Neutrophil (primary cell): ENCODE measurements at regions not wholly inside any gene's neighbourhood (a gene's known extent, or its start where the extent isn't known, plus 50 kb on each side); places are given as distances from the start of the nearest gene placed in this dataset.

Source experiments
- H3K27ac ChIP-seq: fragments of 200-600 bp; sonication (generic); 2 replicates; pipeline ENCODE4 v1.5.1; 2016; ENCODE audit warnings: mild to moderate bottlenecking, moderate library complexity
- H3K27me3 ChIP-seq: fragments of 200-600 bp; sonication (generic); 2 replicates; pipeline ENCODE4 v1.6.0; 2016; ENCODE audit warnings: mild to moderate bottlenecking
- H3K36me3 ChIP-seq: fragments of 200-600 bp; sonication (generic); 2 replicates; pipeline ENCODE4 v1.5.1; 2017
- H3K4me1 ChIP-seq, 2 experiments: fragments of 200-600 bp in 1 of 2; sonication (generic) in 1 of 2; 1 replicate in 1 of 2; 2 replicates in 1 of 2; pipeline versions ENCODE4 v1.5.1 to v1.6.1; 2013 to 2016; ENCODE audit warnings: low read depth in 1 of 2, low read length in 1 of 2, mild to moderate bottlenecking in 1 of 2, moderate library complexity in 1 of 2; ENCODE audit not compliant: control insufficient read depth in 1 of 2, insufficient read depth in 1 of 2
- H3K4me3 ChIP-seq, 2 experiments: fragments of 200-600 bp in 1 of 2; sonication (generic) in 1 of 2; 1 replicate in 1 of 2; 2 replicates in 1 of 2; pipeline ENCODE4 v1.5.1; 2013 to 2016; ENCODE audit warnings: low read depth in 1 of 2, low read length in 1 of 2, mild to moderate bottlenecking in 1 of 2, moderate library complexity in 1 of 2
- H3K9me3 ChIP-seq: fragments of 200-600 bp; sonication (generic); 2 replicates; pipeline ENCODE4 v1.5.1; 2016
- CTCF ChIP-seq: fragments of 200-600 bp; sonication (generic); IDR thresholded peaks from 2 replicates; pipeline ENCODE4 v1.5.1; 2016; ENCODE audit warnings: antibody characterized with exemption

- Histone ChIP-seq H3K4me1 (no peaks in the 10 kb centered on the region), H3K4me3 (no peak overlapping the region), H3K27me3 (no peaks in the 10 kb centered on the region), H3K9me3 (no peaks in the 10 kb centered on the region), H3K36me3 (no peaks in the 10 kb centered on the region), H3K27ac (no peak overlapping the region)
- TF ChIP-seq CTCF, result no peak
Measured at GRCh38 chr2:133685636-133686215, 117.5 kb upstream of the NCKAP5 start.

GRCh38 chr2:133690780-133691179 is 122.5 kb upstream of the NCKAP5 start:
- Histone ChIP-seq H3K4me1 (no peaks in the 10 kb centered on the region), H3K27ac (no peak overlapping the region), H3K9me3 (no peaks in the 10 kb centered on the region), H3K36me3 (no peaks in the 10 kb centered on the region), H3K27me3 (no peaks in the 10 kb centered on the region), H3K4me3 (no peak overlapping the region)
- TF ChIP-seq CTCF, result no peak

- H3K4me3 ChIP-seq, result no peak overlapping the region
- no peaks in the 10 kb centered on the region for H3K4me1 ChIP-seq
- H3K27ac ChIP-seq, result no peak overlapping the region
- no peaks in the 10 kb centered on the region for H3K27me3 ChIP-seq
- H3K9me3 ChIP-seq, result no peaks in the 10 kb centered on the region
- H3K36me3 ChIP-seq, result no peaks in the 10 kb centered on the region
- no peak for TF ChIP-seq CTCF
Measured at GRCh38 chr2:133691336-133691735, 123.1 kb upstream of the NCKAP5 start.

- Histone ChIP-seq H3K27me3 (no peaks in the 10 kb centered on the region), H3K36me3 (no peaks in the 10 kb centered on the region), H3K9me3 (no peaks in the 10 kb centered on the region), H3K4me1 (no peaks in the 10 kb centered on the region), H3K4me3 (no peak overlapping the region), H3K27ac (no peak overlapping the region)
- no peak for TF ChIP-seq CTCF
Measured at GRCh38 chr2:133705287-133705686, 137.0 kb upstream of the NCKAP5 start.

- no peak for TF ChIP-seq CTCF
- H3K9me3 ChIP-seq, result no peaks in the 10 kb centered on the region
- H3K27me3 ChIP-seq, result no peaks in the 10 kb centered on the region
- no peak overlapping the region for H3K27ac ChIP-seq
- no peak overlapping the region for H3K4me3 ChIP-seq
- H3K36me3 ChIP-seq, result no peaks in the 10 kb centered on the region
- H3K4me1 ChIP-seq, result no peaks in the 10 kb centered on the region
Measured at GRCh38 chr2:133710613-133711012, 142.3 kb upstream of the NCKAP5 start.

GRCh38 chr2:133711201-133711600 is 142.9 kb upstream of the NCKAP5 start:
- no peaks in the 10 kb centered on the region for H3K9me3 ChIP-seq
- no peaks in the 10 kb centered on the region for H3K36me3 ChIP-seq
- no peak overlapping the region for H3K27ac ChIP-seq
- no peak for TF ChIP-seq CTCF
- no peak overlapping the region for H3K4me3 ChIP-seq
- H3K4me1 ChIP-seq, result no peaks in the 10 kb centered on the region
- no peaks in the 10 kb centered on the region for H3K27me3 ChIP-seq
